ENCODE measurements at regions not wholly inside any gene's neighbourhood (a gene's known extent, or its start where the extent isn't known, plus 50 kb on each side); places are given as distances from the start of the nearest gene placed in this dataset.

DNA sequence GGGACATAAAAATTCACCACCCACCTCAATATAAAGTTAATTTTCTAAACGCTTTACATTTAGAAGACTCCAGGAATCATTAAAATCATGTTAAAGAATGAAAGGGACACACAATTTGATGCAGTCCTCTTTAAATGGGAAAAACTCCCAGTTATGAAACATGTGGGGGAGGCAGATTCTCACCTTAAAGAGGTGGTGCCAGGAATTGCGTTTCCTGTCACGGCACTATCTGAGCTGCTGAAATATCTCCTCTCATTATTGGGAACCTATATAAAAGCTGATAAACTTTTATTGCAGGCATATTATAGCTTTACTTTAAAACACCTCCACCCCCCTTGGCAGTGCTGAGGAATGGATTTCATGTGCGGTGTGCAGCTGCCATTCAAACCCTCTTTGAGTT is 94.8 kb upstream of the SORCS3 start:
- no peak for TF ChIP-seq EZH2 (IDR thresholded peaks at IDR 0.05; ENCODE audit: low read length)
- TF ChIP-seq CTCF (optimal IDR thresholded peaks at IDR 0.05 in 1 of 3, IDR thresholded peaks at IDR 0.05 in 1 of 3, conservative IDR thresholded peaks at IDR 0.05 in 1 of 3; ENCODE audit: extremely low read depth in 1 of 3, insufficient read depth in 2 of 3, low read length in 3 of 3), result no peak
- FAIRE-seq, result no peak
- Histone ChIP-seq H3K4me3 (ENCODE audit: control insufficient read depth in 2 of 3, extremely low read depth in 1 of 3, insufficient read depth in 2 of 3, low read depth in 1 of 3, low read length in 3 of 3) (no peak overlapping the region), H3K79me2 (ENCODE audit: control insufficient read depth, insufficient read depth, low read length) (no peaks in the 10 kb centered on the region), H3K4me1 (ENCODE audit: control insufficient read depth, extremely low read depth, insufficient read depth, low read length) (no peaks in the 10 kb centered on the region), H2AFZ (ENCODE audit: control insufficient read depth, low read length) (no peak overlapping the region), H3K36me3 (ENCODE audit: control insufficient read depth in 2 of 2, extremely low read depth in 1 of 2, insufficient read depth in 2 of 2, low read length in 2 of 2) (no peaks in the 10 kb centered on the region), H3K27me3 (ENCODE audit: control insufficient read depth, extremely low read depth, insufficient read depth, low read length) (peaks cover 5% of the 10 kb centered on the region), H4K20me1 (ENCODE audit: control insufficient read depth, extremely low read depth, insufficient read depth, low read length) (no peaks in the 10 kb centered on the region), H3K9ac (ENCODE audit: control insufficient read depth, extremely low read depth, insufficient read depth, low read length) (no peak overlapping the region), H3K9me3 (ENCODE audit: control insufficient read depth, low read depth, low read length) (no peaks in the 10 kb centered on the region), H3K9me1 (ENCODE audit: control insufficient read depth, extremely low read depth, insufficient read depth, low read length) (no peaks in the 10 kb centered on the region), H3K27ac (ENCODE audit: control insufficient read depth, insufficient read depth, low read length) (no peak overlapping the region), H3K4me2 (ENCODE audit: control insufficient read depth, extremely low read depth, insufficient read depth, low read depth, low read length) (no peak overlapping the region)
- DNase-seq (ENCODE audit: low read depth, low spot score), result no peak
- dilution Hi-C loops (cut with MboI; ENCODE audit: extremely low pct_ligation_motif_present, low sequenced_read_pairs), result no loop called here

- Histone ChIP-seq H3K9ac (ENCODE audit: control insufficient read depth, extremely low read depth, insufficient read depth, low read length) (no peak overlapping the region), H2AFZ (ENCODE audit: control insufficient read depth, low read length) (no peak overlapping the region), H3K27ac (ENCODE audit: control insufficient read depth, insufficient read depth, low read length) (no peak overlapping the region), H4K20me1 (ENCODE audit: control insufficient read depth, extremely low read depth, insufficient read depth, low read length) (no peaks in the 10 kb centered on the region), H3K36me3 (ENCODE audit: control insufficient read depth in 2 of 2, extremely low read depth in 1 of 2, insufficient read depth in 2 of 2, low read length in 2 of 2) (no peaks in the 10 kb centered on the region), H3K27me3 (ENCODE audit: control insufficient read depth, extremely low read depth, insufficient read depth, low read length) (peaks cover 5% of the 10 kb centered on the region), H3K79me2 (ENCODE audit: control insufficient read depth, insufficient read depth, low read length) (no peaks in the 10 kb centered on the region), H3K4me1 (ENCODE audit: control insufficient read depth, extremely low read depth, insufficient read depth, low read length) (no peaks in the 10 kb centered on the region), H3K9me3 (ENCODE audit: control insufficient read depth, low read depth, low read length) (no peaks in the 10 kb centered on the region), H3K9me1 (ENCODE audit: control insufficient read depth, extremely low read depth, insufficient read depth, low read length) (no peaks in the 10 kb centered on the region), H3K4me3 (ENCODE audit: control insufficient read depth in 2 of 3, extremely low read depth in 1 of 3, insufficient read depth in 2 of 3, low read depth in 1 of 3, low read length in 3 of 3) (no peak overlapping the region), H3K4me2 (ENCODE audit: control insufficient read depth, extremely low read depth, insufficient read depth, low read depth, low read length) (no peak overlapping the region)
- TF ChIP-seq CTCF (optimal IDR thresholded peaks at IDR 0.05 in 1 of 3, IDR thresholded peaks at IDR 0.05 in 1 of 3, conservative IDR thresholded peaks at IDR 0.05 in 1 of 3; ENCODE audit: extremely low read depth in 1 of 3, insufficient read depth in 2 of 3, low read length in 3 of 3) (peak in 2 of 3 experiments; percentile 17 to 29), EZH2 (IDR thresholded peaks at IDR 0.05; ENCODE audit: low read length) (no peak)
- FAIRE-seq (no peak), DNase-seq (ENCODE audit: low read depth, low spot score) (no peak)
- dilution Hi-C loops (cut with MboI; ENCODE audit: extremely low pct_ligation_motif_present, low sequenced_read_pairs), result no loop called here
Observed at GRCh38 chr10:104546756-104547155, 94.3 kb upstream of the SORCS3 start.
